ENCODE measurements at regions not wholly inside any gene's neighbourhood (a gene's known extent, or its start where the extent isn't known, plus 50 kb on each side); places are given as distances from the start of the nearest gene placed in this dataset.

DNA sequence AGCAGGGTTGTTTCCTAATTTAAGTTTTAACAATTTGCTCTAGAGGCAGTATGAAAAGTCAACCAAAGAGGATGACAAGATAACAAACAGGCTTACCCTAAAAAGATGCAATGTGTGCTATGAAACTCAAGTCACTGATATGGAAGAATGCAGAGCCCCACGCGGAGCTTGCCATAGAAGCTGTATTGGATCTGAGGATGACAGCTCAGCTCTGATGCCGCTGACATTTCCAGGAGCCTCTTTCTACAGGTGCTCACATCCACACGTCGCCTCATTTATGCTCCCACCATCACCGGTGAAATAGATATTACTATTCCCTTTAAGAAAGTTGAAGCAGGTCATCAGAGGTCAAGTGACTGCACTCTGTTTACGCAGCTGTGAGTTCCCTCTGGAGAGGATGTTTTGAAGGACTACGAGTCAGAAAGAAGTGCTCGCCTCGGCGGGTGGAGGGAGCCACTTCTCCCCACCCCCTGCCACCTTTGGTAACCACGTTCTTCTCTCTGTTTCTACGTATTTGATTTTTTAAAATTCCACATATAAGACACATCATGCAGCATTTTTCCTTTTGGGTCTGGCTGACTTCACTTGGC is 275.4 kb downstream of the GLRX3 start:
- no peak for DNase-seq
- ATAC-seq, result no peak
- no peaks in the 10 kb centered on the region for H3K27me3 Mint-ChIP-seq
- H3K4me1 Mint-ChIP-seq, result no peaks in the 10 kb centered on the region
- H3K4me3 Mint-ChIP-seq, result no peak overlapping the region
- no peaks in the 10 kb centered on the region for H3K36me3 Mint-ChIP-seq (ENCODE audit: low read depth)
- no peaks in the 10 kb centered on the region for H3K9me3 ChIP-seq (ENCODE audit: control insufficient read depth, low read length, poor library complexity, severe bottlenecking)
- H3K27ac Mint-ChIP-seq, result no peak overlapping the region

DNA sequence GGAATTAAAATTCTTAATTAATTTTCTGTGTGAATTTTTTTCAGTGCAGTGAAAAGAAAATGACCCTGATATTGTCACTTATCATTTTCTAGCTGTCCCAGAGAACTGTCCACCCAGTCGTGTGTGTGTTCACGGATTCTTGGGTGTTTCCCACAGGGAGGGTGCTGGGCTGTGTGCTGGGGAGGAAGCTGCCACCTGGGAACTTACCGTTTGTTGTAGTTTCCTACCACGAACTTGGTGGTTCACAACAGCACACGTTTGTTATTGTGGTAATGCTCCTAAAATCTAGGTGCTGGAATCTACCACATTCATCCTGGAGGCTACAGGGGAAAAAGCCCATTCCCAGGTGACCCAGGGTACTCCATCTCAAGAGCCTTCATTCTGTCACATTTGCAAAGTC is 276.1 kb downstream of the GLRX3 start:
- H3K27ac Mint-ChIP-seq, result no peak overlapping the region
- no peak for DNase-seq
- H3K27me3 Mint-ChIP-seq, result no peaks in the 10 kb centered on the region
- H3K4me3 Mint-ChIP-seq, result no peak overlapping the region
- no peaks in the 10 kb centered on the region for H3K4me1 Mint-ChIP-seq
- no peak for ATAC-seq
- no peaks in the 10 kb centered on the region for H3K9me3 ChIP-seq (ENCODE audit: control insufficient read depth, low read length, poor library complexity, severe bottlenecking)
- no peaks in the 10 kb centered on the region for H3K36me3 Mint-ChIP-seq (ENCODE audit: low read depth)

DNA sequence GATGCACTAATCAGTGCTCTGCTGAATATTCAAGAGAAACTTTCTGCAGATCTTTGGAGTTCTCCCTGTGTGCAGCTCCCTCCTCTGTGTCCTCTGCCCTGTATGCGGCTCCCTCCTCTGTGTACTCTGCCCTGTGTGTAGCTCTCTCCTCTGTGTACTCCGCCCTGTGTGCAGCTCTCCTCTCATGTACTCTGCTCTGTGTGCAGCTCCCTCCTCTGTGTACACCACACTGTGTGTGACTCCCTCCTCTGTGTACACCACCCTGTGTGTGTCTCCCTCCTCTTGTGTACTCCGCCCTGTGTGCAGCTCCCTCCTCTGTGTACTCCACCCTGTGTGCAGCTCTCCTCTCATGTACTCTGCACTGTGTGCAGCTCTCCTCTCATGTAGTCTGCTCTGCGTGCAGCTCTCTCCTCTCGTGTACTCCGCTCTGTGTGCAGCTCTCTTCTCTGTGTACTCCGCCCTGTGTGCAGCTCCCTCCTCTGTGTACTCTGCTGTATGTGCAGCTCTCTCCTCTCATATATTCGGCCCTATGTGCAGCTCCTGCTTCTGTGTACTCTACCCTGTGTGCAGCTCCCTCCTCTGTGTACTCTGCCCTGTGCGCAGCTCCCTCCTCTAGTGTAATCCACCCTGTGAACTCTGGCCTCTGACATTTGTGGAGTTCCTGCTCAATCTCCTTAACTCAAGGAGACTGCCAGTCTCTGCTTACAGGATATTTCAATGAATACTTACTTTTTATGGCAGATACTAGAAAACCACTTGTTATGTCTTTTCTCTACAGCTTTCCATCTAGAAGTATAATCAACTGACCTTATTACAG is 280.4 kb downstream of the GLRX3 start:
- no peaks in the 10 kb centered on the region for H3K27me3 Mint-ChIP-seq
- no peaks in the 10 kb centered on the region for H3K9me3 ChIP-seq (ENCODE audit: control insufficient read depth, low read length, poor library complexity, severe bottlenecking)
- ATAC-seq (no peak), DNase-seq (no peak)
- no peaks in the 10 kb centered on the region for H3K4me1 Mint-ChIP-seq
- H3K36me3 Mint-ChIP-seq (ENCODE audit: low read depth), result no peaks in the 10 kb centered on the region
- no peak overlapping the region for H3K27ac Mint-ChIP-seq
- no peak overlapping the region for H3K4me3 Mint-ChIP-seq

DNA sequence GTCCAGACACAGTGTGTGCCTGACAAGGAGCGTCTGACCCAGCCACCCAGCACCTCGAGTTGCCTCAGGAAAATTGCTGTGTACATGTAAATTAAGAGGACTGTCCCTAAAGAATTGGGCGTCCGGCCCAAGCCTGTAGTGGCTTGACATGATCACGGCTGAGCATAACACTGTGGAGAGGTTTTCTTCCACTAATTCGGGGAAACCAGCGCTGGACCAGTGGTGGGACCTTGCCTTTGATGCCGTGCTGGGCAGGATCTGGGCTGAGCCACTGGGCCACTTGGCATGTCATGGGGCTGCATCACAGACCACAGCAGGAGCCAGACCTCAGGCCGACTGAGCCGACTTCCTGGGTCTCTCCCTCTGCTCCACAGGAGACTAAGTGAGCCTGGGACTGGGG is 282.5 kb downstream of the GLRX3 start:
- DNase-seq, result no peak
- Mint-ChIP-seq H3K27me3 (peaks cover 11% of the 10 kb centered on the region), H3K36me3 (ENCODE audit: low read depth) (no peaks in the 10 kb centered on the region), H3K27ac (no peak overlapping the region), H3K4me1 (no peaks in the 10 kb centered on the region), H3K4me3 (no peak overlapping the region)
- no peak for ATAC-seq
- no peaks in the 10 kb centered on the region for H3K9me3 ChIP-seq (ENCODE audit: control insufficient read depth, low read length, poor library complexity, severe bottlenecking)

DNA sequence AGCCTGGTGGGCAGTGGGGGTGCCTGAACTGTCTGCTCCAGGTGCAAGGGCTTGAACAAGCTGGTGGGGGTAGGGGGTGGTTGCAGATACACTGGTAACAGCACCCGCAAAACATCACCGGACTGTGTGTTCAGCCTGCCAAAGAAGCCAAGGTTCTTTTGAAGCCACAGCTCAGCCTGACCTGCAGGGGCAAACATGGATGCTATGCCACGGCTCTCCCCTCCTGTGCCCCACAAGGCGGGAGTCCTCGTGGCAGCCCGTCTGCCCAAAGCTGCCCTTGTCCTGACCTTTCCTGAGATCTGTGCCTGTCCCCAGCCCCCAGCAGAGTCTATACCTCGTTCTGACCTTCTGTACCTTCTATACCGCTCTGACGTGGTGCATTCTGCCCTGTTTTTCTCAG is 285.7 kb downstream of the GLRX3 start:
- Mint-ChIP-seq H3K4me3 (no peak overlapping the region), H3K27me3 (peaks cover 17% of the 10 kb centered on the region), H3K4me1 (peaks cover 2% of the 10 kb centered on the region), H3K36me3 (ENCODE audit: low read depth) (no peaks in the 10 kb centered on the region), H3K27ac (no peak overlapping the region)
- ATAC-seq (no peak), DNase-seq (no peak)
- H3K9me3 ChIP-seq (ENCODE audit: control insufficient read depth, low read length, poor library complexity, severe bottlenecking), result no peaks in the 10 kb centered on the region

DNA sequence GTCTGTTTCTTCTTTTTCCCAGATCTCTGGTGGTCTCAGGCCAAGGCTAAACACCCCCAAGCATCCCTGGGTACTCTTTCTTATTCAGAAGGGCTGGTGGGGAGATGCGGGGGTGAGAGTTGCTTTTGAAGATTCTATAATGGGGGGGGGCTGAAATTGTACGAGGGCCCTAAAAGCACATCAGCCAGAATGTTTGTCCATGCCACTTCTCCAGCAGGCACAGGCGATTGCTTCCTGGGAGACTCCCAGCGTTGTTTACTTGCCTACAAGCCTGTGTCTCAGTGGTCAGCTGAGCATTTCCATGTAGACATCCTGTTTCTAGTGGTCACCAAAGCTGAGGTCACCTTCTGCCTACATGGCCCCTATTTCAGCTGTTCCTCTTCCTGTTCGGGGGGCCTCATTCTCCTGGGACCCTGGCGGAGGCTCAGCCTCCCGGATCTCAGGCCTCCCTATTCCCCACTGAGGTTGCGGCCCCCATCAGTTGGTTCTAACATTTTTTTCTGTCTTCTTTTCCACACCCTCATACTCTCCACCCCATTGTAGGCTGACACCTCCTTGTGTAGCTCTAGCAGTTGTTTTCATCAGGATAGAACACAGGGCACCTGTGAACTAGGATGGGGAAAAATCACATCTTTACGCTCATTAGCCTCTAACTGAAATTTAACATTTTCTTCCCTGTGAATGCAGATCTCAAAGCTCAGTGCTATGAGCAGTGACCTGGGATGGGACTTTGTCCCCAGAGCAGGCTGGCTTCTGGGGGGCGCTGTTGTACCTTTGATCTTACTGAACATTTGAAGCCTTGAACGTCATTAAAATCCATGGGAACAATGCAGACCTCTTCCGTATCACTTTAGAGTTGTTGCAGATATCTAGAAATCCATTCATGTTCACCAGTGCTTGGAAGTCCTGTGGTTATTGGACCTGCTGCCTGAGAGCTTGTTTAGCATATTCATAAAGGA is 286.5 kb downstream of the GLRX3 start:
- no peak overlapping the region for H3K4me3 Mint-ChIP-seq
- no peaks in the 10 kb centered on the region for H3K36me3 Mint-ChIP-seq (ENCODE audit: low read depth)
- peaks cover 20% of the 10 kb centered on the region for H3K27me3 Mint-ChIP-seq
- H3K4me1 Mint-ChIP-seq, result peaks cover 2% of the 10 kb centered on the region
- DNase-seq (no peak), ATAC-seq (no peak)
- no peak overlapping the region for H3K27ac Mint-ChIP-seq
- no peaks in the 10 kb centered on the region for H3K9me3 ChIP-seq (ENCODE audit: control insufficient read depth, low read length, poor library complexity, severe bottlenecking)

DNA sequence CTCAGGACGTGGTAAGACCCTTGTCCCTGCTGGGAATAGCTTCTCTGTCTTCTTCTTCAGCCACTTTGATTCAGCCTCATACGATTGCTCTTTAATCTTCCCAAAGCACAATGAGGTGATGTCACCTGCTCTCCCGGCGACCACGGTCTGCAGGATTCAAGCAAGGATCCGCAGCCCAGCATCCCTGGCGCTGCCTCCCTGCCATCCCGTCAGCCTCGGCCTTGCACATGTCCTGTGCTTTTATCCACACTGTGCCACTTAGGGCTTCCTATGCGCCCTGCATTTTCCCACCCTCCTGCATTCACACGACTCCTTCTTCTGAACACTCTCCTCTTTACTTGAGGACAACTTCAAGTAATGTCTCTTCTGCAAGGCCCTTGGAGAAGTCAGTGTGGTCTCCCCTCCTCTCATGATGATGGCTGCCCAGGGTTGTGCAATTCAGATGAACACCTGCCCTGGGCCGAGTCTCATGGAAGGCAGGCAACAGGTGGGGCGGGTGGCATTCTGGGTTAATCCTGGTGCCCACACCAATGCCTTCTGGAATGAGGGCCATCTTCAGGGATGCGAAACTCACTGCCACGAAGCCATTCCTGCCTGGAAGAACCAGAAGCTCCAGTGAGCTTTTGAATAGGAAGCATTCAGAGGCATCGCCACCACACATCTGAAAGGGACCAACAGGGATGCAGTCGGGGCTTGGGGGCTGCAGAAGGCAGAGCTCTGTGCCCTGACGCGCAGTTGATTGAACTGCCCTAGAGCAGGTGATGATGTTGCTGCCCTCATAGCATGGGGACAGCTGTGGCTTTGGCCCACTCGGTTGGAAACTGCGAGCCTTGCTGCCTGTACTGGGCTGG is 287.5 kb downstream of the GLRX3 start:
- H3K27ac Mint-ChIP-seq, result no peak overlapping the region
- no peaks in the 10 kb centered on the region for H3K9me3 ChIP-seq (ENCODE audit: control insufficient read depth, low read length, poor library complexity, severe bottlenecking)
- H3K4me3 Mint-ChIP-seq, result no peak overlapping the region
- DNase-seq, result no peak
- H3K27me3 Mint-ChIP-seq, result peaks cover 20% of the 10 kb centered on the region
- ATAC-seq, result no peak
- no peaks in the 10 kb centered on the region for H3K36me3 Mint-ChIP-seq (ENCODE audit: low read depth)
- H3K4me1 Mint-ChIP-seq, result peaks cover 2% of the 10 kb centered on the region

DNA sequence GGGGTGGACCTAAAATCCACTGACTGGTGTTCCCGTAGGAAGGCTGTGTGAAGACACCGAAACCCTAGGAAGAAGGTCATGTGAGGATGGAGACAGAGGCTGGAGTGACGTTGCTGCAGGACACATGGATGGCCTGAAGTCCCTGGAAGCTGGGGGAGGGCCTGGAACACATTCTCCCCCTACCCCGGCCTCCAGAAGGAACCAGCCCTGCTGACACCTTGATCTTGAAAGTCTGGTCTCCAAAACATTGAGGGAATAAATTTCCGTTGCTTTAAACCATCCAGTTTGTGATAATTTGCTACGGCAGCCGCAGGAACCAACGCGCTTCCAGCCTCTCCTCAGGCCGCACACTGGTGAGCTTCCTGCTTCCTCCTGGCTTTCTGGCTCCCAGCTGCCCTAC is 288.2 kb downstream of the GLRX3 start:
- Mint-ChIP-seq H3K36me3 (ENCODE audit: low read depth) (no peaks in the 10 kb centered on the region), H3K27me3 (peaks cover 20% of the 10 kb centered on the region), H3K27ac (no peak overlapping the region), H3K4me1 (peaks cover 2% of the 10 kb centered on the region), H3K4me3 (no peak overlapping the region)
- no peaks in the 10 kb centered on the region for H3K9me3 ChIP-seq (ENCODE audit: control insufficient read depth, low read length, poor library complexity, severe bottlenecking)
- no peak for ATAC-seq
- no peak for DNase-seq

DNA sequence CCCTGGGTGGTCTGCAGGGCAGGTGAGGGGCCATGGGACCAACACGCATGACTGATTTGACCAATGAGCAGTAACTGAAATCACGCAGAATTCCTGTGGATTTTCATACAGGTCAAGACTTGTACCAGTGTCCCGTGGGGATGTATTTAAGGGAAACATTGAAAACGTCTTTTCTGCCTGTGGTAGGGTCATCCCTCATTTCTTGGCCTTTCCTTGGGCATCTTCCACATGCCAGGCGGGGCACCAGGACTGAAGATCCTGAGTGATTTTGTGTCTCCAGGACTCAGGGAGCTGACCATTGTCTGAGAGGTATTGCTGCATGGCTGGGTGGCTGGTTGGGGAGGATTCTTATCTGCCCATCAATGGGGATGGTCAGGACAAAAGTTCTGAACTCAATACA is 289.0 kb downstream of the GLRX3 start:
- peaks cover 2% of the 10 kb centered on the region for H3K4me1 Mint-ChIP-seq
- no peak overlapping the region for H3K4me3 Mint-ChIP-seq
- peaks cover 20% of the 10 kb centered on the region for H3K27me3 Mint-ChIP-seq
- no peaks in the 10 kb centered on the region for H3K36me3 Mint-ChIP-seq (ENCODE audit: low read depth)
- ATAC-seq (no peak), DNase-seq (no peak)
- no peaks in the 10 kb centered on the region for H3K9me3 ChIP-seq (ENCODE audit: control insufficient read depth, low read length, poor library complexity, severe bottlenecking)
- no peak overlapping the region for H3K27ac Mint-ChIP-seq

DNA sequence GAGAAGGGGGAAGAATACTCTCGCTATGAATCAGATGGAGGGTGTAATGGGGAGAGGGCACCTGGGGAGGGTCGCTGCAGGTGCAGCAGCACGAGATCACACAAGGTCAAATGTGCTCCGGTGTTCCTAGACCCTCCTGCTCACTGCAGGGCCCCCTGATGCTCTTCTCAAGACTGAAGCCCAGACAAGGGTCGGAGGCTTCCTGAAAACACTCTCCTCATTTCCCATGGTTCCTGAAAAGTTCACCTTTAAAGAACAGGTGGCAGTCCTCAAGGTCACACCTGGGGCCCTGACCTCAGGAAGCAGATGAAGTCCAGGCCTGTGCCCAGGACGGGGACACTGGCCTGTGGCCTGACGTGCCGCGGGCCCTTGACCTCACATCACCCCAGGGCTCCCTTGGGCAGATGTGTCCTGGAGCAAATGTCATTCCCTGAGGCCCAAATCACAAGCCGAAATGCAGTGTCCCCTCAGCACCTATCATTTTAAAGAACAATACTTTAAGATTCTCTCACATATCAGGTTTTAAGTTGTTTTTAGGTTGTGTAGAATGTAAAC is 289.8 kb downstream of the GLRX3 start:
- Mint-ChIP-seq H3K27ac (no peak overlapping the region), H3K4me3 (no peak overlapping the region), H3K27me3 (peaks cover 20% of the 10 kb centered on the region), H3K4me1 (peaks cover 2% of the 10 kb centered on the region), H3K36me3 (ENCODE audit: low read depth) (no peaks in the 10 kb centered on the region)
- ATAC-seq, result no peak
- no peak for DNase-seq
- H3K9me3 ChIP-seq (ENCODE audit: control insufficient read depth, low read length, poor library complexity, severe bottlenecking), result no peaks in the 10 kb centered on the region

DNA sequence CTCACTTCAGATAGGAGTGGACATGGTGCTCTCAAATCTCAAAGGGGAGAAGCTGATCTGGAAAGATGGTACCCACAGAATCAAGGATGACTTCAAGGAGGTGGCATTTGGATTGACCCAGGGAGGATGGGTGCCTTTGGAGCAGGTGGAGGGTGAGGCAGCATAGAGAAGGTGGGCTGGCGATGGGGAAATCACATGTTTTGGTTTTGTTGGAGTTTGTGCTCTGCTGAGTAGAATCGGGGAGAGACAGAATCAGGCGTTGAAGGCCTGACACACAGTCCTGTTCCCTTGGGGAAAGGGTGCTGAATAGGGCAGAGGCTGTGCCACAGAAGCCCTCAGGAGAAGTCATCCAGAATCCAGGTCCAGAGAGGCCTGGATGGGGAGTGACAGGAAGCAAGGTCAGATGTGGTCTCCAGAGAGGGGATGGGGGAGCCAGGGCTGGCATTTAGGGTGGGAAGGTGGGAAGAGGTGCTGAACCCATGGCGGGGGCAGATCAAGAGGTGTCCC is 291.1 kb downstream of the GLRX3 start:
- DNase-seq (no peak), ATAC-seq (no peak)
- no peak overlapping the region for H3K4me3 Mint-ChIP-seq
- no peaks in the 10 kb centered on the region for H3K9me3 ChIP-seq (ENCODE audit: control insufficient read depth, low read length, poor library complexity, severe bottlenecking)
- H3K4me1 Mint-ChIP-seq, result peaks cover 2% of the 10 kb centered on the region
- peaks cover 3% of the 10 kb centered on the region for H3K36me3 Mint-ChIP-seq (ENCODE audit: low read depth)
- H3K27ac Mint-ChIP-seq, result no peak overlapping the region
- peaks cover 20% of the 10 kb centered on the region for H3K27me3 Mint-ChIP-seq

DNA sequence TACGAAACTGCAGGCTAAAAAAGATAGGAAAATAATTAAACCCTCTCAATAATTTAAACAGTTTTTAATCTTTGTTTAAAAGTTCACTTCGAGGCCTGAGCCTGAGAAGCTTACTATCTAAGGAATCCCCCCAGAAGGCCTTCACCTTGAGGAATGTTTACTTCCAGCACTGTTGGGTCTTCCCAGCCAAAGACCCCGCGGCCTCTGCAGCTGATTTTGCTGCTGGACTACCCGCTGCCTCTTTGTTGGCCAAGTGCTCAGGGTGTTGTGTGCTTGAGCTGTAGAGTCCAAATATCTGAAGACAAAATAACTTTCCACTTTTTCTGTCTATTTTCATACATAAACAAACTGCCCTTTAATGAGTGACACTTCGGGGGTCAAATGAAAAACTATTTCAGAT is 292.7 kb downstream of the GLRX3 start:
- Mint-ChIP-seq H3K36me3 (ENCODE audit: low read depth) (peaks cover 3% of the 10 kb centered on the region), H3K4me3 (no peak overlapping the region), H3K27me3 (peaks cover 7% of the 10 kb centered on the region), H3K27ac (no peak overlapping the region), H3K4me1 (peaks cover 2% of the 10 kb centered on the region)
- DNase-seq (no peak), ATAC-seq (no peak)
- no peaks in the 10 kb centered on the region for H3K9me3 ChIP-seq (ENCODE audit: control insufficient read depth, low read length, poor library complexity, severe bottlenecking)

All from T-helper 17 cell (primary cell).